T-helper 17 cell (primary cell): ENCODE measurements at regions not wholly inside any gene's neighbourhood (a gene's known extent, or its start where the extent isn't known, plus 50 kb on each side); places are given as distances from the start of the nearest gene placed in this dataset.
A peak's percentile ranks its signal among the peaks of the same experiment; 100 is the strongest.

Source experiments
- ATAC-seq: fragments of 150-1000 bp; cut with Tn5 transposase; 2 replicates; pipeline ENCODE4 v1.10.0; 2021; ENCODE audit warnings: mild to moderate bottlenecking, moderate library complexity
- DNase-seq, 3 donors: peaks; one replicate each; pipeline versions ENCODE4 v3.0.0 to v3.0.0-alpha.2; 2020 to 2021
- H3K9me3 ChIP-seq: one replicate; pipeline ENCODE4 v1.7.0; 2013; ENCODE audit warnings: low read length, mild to moderate bottlenecking; ENCODE audit not compliant: control insufficient read depth, poor library complexity, severe bottlenecking
- H3K27ac Mint-ChIP-seq: one replicate; pipeline ENCODE4 v1.8.0; 2022; ENCODE audit warnings: mild to moderate bottlenecking, moderate library complexity, mixed read lengths
- H3K27me3 Mint-ChIP-seq: one replicate; pipeline ENCODE4 v1.8.0; 2022; ENCODE audit warnings: mixed read lengths
- H3K36me3 Mint-ChIP-seq: one replicate; pipeline ENCODE4 v1.8.0; 2022; ENCODE audit warnings: low read depth, mixed read lengths
- H3K4me1 Mint-ChIP-seq: one replicate; pipeline ENCODE4 v1.8.0; 2022; ENCODE audit warnings: mild to moderate bottlenecking, mixed read lengths
- H3K4me3 Mint-ChIP-seq: one replicate; pipeline ENCODE4 v1.8.0; 2022; ENCODE audit warnings: mild to moderate bottlenecking, moderate library complexity, mixed read lengths

DNA sequence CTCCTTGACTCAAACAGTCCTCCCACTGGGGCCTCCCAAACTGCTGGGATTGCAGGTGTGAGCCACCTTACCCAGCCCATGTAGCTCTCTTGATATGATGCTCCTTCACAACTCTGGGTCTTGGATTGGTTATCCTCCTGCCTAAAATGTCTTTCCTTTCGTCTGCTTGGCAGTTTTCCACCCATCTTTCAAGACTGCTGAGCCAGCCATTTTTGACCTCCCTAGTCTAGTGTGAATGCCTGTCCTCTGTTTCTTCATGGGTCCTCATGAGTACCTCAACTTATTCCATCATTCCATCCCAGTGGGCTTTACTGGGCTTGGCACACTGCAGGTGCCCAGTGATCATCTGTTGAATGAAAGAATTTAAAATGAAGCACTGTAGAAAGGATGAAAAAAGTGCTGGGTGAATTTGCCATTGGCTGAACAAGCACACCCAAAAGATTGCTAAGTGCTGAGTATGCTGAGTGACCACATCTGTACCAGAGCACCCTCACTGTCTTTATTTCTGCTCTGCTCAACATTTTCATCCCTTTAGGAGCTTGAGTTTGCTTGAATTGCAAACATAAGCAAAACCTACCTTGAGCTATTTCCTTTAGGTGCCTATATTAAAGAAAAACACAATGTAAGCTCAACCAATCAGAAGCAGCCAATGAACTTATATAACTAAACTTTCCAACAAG, 84.8 kb upstream of the FAM169A start:
- Mint-ChIP-seq H3K27ac (no peak overlapping the region), H3K27me3 (peaks cover 17% of the 10 kb centered on the region), H3K4me3 (no peak overlapping the region), H3K36me3 (no peaks in the 10 kb centered on the region), H3K4me1 (peaks cover 4% of the 10 kb centered on the region)
- H3K9me3 ChIP-seq = no peaks in the 10 kb centered on the region
- DNase-seq = no peak
- ATAC-seq = no peak

DNA sequence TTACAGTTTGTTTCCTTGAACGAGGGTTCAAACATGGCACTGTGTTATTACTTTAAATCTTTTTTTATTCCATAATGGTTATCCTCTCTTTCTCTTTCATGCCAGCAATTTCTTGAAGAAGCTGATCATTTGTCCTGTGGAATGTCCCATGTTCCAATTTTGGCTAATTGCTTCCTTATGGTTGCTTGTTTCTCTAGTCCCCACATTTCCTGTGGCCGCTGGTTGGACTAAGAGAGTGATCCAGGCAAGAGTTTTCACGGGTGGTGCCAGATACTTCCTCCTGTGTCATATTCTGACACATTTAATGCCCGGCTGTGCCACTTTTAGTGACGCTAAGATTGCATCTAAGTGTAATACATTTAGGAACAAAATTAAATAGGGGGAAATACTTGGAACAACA, 83.8 kb upstream of the FAM169A start:
- Mint-ChIP-seq H3K27ac (no peak overlapping the region), H3K4me1 (peaks cover 9% of the 10 kb centered on the region), H3K36me3 (no peaks in the 10 kb centered on the region), H3K4me3 (no peak overlapping the region), H3K27me3 (peaks cover 25% of the 10 kb centered on the region)
- ATAC-seq (no peak), DNase-seq (no peak)
- H3K9me3 ChIP-seq = no peaks in the 10 kb centered on the region

DNA sequence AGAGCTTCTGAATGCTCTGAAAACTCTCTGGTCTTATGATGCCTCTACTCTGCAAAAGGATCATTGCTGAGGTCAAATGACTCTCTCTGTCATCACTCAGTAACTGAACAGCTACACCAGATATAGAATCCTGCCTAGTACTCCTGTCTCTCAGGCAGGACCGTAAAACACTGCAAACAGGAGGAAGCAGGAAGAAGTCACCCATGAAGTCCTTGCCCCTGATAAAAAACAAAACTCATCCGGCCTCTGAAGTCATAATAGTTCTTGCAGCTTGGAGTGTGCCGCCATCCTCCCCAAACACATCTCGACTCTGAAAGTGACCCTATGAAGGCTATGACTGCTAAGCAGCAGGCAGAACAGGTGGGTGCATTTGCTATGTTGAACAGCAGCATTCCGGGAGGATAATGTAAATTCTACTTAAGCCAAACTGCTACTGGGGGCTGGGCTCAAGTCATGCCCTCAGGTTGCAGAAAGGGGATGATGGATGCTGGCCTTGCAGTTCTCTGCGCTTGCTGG, 81.9 kb upstream of the FAM169A start:
- Mint-ChIP-seq H3K27ac (no peak overlapping the region), H3K4me1 (peaks cover 4% of the 10 kb centered on the region), H3K36me3 (no peaks in the 10 kb centered on the region), H3K4me3 (no peak overlapping the region), H3K27me3 (peaks cover 31% of the 10 kb centered on the region)
- DNase-seq (no peak), ATAC-seq (no peak)
- no peaks in the 10 kb centered on the region for H3K9me3 ChIP-seq

DNA sequence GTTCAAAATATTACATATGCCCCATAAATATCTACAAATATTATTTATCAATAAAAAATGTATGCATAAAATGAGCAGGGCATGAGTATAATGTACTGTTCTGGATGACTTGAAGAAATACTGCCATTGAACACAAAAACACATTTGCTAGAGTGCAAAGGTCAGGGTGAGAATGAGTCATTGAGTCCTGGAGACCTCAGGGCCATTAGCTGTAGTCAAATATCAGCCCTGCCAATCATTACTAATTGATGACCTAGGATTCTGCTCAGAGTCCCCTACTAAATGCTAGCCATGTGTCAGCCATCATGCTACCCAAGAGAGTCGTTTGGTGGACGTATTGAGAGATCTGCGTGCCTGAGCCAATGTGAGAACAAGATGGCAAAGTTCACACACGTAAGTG, 80.3 kb upstream of the FAM169A start:
- no peaks in the 10 kb centered on the region for H3K9me3 ChIP-seq
- Mint-ChIP-seq H3K36me3 (no peaks in the 10 kb centered on the region), H3K4me3 (no peak overlapping the region), H3K27ac (no peak overlapping the region), H3K4me1 (peaks cover 4% of the 10 kb centered on the region), H3K27me3 (peaks cover 37% of the 10 kb centered on the region)
- ATAC-seq (no peak), DNase-seq (no peak)

DNA sequence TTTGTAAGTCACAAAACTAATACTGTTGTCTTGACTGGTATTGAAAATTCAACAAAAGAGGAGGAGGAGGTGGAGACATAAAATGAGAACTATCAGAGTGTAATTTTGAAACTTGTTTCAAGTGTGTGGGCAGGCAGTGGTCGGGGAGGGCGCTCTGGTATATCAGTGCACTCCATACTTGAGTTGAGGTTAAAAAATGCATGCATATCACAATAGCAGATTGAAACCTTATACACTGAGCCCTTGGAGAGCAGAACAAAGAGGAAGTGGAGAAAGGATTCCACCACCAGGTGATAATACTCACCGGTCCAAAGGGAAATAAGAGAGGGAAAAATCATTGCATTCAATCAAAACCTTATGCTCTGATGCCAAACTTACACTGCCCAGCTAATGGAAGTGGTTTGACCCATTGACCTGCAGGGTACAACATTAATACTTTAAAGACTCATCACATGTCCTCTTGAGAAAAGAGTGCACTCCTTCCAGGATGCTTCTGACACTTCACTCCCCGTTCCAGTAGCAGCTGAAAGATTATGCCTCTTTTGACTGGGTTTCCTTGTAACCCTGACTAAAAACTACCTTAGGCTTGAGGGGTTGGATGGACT, 79.5 kb upstream of the FAM169A start:
- DNase-seq = no peak
- no peak for ATAC-seq
- no peak overlapping the region for H3K4me3 Mint-ChIP-seq
- H3K27me3 Mint-ChIP-seq = peaks cover 32% of the 10 kb centered on the region
- no peaks in the 10 kb centered on the region for H3K9me3 ChIP-seq
- peaks cover 4% of the 10 kb centered on the region for H3K4me1 Mint-ChIP-seq
- H3K36me3 Mint-ChIP-seq = no peaks in the 10 kb centered on the region
- H3K27ac Mint-ChIP-seq = no peak overlapping the region

DNA sequence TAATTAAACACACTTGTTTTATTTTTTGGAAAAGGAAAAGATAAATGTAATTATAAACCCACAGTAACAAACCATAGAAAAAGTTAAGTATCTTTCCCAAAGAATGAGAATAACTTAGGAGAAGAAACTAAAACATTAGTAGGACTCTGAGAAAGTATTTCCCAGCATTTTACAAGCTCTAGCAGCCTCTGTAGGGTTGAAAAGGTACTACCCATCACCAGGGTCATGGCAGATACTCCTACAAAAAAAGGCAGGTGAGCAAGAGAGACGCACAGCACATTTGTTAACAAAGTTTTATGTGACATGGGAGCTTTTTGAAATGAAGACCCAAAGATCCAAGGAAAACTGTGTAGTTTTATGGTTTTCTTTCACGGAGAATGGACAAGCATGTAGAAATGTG, 77.7 kb upstream of the FAM169A start:
- Mint-ChIP-seq H3K27me3 (peaks cover 32% of the 10 kb centered on the region), H3K4me1 (peaks cover 4% of the 10 kb centered on the region), H3K27ac (no peak overlapping the region), H3K4me3 (no peak overlapping the region), H3K36me3 (no peaks in the 10 kb centered on the region)
- no peaks in the 10 kb centered on the region for H3K9me3 ChIP-seq
- no peak for ATAC-seq
- DNase-seq = no peak

DNA sequence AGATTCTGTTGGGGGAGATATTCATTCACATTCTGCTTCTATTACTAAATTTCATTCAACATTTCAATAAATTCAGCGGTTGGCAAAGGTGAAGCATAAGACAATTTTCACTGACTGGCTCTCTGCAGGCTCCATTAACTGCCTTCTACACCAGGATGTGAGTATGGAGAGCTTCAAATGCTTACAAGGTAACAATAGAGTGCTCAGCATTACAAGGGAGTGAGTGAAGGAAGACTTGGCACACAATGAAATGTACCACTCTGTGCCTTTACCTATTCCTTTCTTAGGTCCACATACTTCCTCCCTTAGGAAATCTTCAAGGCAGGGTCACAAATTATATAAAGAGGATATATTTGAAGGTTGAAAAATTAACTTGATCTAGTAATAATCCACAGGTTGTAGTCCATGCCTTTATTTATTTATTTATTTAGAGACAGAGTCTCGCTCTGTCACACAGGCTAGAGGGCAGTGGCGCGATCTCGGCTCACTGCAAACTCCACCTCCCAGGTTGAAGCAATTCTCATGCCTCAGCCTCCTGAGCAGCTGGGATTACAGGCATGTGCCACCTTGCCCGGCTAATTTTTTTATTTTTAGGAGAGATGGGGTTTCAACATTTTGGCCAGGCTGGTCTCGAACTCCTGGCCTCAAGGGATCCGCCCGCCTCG, 76.6 kb upstream of the FAM169A start:
- ATAC-seq (no peak), DNase-seq (no peak)
- no peaks in the 10 kb centered on the region for H3K9me3 ChIP-seq
- Mint-ChIP-seq H3K4me1 (peaks cover 9% of the 10 kb centered on the region), H3K27me3 (peaks cover 29% of the 10 kb centered on the region), H3K27ac (no peak overlapping the region), H3K36me3 (no peaks in the 10 kb centered on the region), H3K4me3 (no peak overlapping the region)

DNA sequence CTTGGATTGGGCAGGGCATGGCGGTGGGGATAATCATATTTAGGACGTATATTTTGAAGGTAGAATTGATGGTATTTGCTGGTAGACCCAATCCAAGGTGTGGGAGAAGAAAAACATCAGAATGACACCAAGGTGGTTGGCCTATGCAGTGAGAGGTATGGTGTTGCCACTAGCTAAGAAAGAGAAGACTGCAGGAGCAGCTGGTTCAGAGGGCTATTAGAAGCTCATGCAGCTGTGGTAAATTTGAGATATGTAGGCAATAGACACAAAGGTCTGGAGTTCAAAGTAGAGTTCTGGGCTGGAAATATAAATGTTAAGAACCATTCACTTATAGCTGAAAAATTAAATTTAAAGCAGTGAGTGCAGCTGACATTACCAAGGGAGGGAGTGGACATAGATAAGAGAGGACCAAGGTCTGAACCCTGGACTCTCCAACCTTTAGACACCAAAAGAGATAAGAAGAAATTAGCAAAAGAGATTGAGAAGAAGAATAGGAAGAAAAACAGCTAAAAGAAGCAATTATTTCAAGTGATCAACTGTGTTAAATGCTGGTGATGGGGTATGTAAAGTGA, 74.7 kb upstream of the FAM169A start:
- Mint-ChIP-seq H3K4me1 (peaks cover 11% of the 10 kb centered on the region), H3K27me3 (peaks cover 18% of the 10 kb centered on the region), H3K36me3 (no peaks in the 10 kb centered on the region), H3K27ac (no peak overlapping the region), H3K4me3 (no peak overlapping the region)
- DNase-seq (no peak), ATAC-seq (no peak)
- H3K9me3 ChIP-seq = no peaks in the 10 kb centered on the region

DNA sequence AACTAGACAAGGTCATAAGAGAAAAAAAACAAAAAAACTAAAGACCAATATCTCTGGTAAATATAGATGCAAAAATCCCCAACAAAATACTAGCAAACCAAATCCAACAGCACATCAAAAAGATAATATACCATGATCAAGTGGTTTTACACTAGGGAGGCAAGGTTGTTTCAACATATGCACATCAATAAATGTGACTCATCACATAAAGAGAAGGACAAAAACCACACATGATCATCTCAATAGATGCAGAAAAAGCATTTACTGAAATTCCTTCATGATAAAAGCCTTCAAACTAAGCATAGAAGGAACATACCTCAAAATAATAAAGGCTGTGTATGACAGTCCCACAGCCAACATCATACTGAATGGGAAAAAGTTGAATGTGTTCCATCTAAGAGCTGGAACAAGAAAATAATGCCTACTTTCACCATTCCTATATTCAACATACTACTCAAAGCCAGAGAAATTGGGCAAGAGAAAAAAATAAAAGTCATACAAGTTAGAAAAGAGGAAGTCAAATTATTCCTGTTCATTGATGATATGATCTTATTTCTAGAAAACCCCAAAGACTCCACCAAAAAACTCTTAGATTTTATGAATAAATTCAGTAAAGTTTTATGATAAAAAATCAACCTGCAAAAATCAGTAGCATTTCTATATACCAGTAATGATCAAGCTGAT, 72.2 kb upstream of the FAM169A start:
- ATAC-seq = no peak
- H3K27ac Mint-ChIP-seq = no peak overlapping the region
- H3K4me1 Mint-ChIP-seq = peaks cover 18% of the 10 kb centered on the region
- DNase-seq = no peak
- H3K4me3 Mint-ChIP-seq = no peak overlapping the region
- H3K27me3 Mint-ChIP-seq = peaks cover 6% of the 10 kb centered on the region
- H3K9me3 ChIP-seq = no peaks in the 10 kb centered on the region
- no peaks in the 10 kb centered on the region for H3K36me3 Mint-ChIP-seq

DNA sequence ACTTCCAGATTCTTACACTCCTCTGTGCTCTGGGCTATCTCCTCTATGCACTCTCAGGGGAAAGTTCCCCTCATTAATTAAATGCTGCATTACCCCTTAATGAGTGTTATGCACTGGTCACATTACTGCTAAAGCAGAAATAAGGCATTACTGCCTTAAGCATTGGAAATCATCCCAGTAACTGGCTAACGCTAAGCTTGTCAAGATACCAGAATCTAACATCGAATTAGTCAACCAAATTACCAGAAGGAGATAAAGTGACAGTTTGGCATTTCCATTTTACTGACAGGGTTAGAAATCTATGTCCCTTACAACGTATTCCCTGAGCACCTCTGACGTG, 69.5 kb upstream of the FAM169A start:
- Mint-ChIP-seq H3K36me3 (no peaks in the 10 kb centered on the region), H3K27me3 (no peaks in the 10 kb centered on the region), H3K4me1 (peaks cover 18% of the 10 kb centered on the region), H3K27ac (no peak overlapping the region), H3K4me3 (peak overlapping the region; percentile 50)
- H3K9me3 ChIP-seq = no peaks in the 10 kb centered on the region
- ATAC-seq = peak; percentile 47
- no peak for DNase-seq

DNA sequence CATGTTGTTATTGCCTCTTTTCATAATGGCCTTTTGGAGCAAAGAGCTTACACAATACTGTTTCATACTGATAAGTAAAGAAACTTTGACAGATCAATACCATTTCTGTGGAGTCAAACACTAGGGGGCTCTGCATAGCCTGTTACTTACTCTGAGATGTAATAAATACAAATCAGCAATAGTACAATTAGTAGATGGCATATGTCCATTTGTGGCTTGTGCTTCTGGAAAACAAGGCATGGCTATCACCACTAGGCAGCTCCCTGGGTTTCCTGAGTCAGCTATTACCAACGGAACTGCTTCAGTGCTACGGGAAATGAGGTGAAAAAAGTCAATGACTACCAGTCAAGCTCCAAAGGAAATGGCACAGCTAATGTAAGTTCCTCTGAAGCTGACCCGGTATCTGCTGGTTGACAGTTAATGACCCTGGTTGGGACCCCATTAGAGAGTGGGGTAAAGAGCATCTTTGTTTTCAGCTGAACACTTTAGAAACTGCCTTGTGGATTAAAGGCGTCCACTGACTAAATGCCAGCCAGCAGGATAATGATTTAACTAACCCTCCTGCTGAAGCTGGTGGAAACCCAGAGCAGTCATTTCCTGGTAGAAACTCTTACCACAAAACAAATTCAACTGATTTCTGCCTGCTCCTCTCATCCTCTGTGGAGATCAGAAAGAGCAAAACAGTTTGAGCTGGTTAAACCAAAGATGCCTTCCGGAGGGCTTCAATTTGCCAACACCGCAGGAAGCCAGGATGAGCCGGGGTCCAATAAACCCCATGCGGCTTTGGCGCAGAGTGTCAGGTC, 69.0 kb upstream of the FAM169A start:
- Mint-ChIP-seq H3K4me3 (peak overlapping the region; percentile 50), H3K27ac (peak overlapping the region; percentile 47), H3K4me1 (peaks cover 18% of the 10 kb centered on the region), H3K27me3 (no peaks in the 10 kb centered on the region), H3K36me3 (no peaks in the 10 kb centered on the region)
- DNase-seq (no peak), ATAC-seq (peak; percentile 78)
- no peaks in the 10 kb centered on the region for H3K9me3 ChIP-seq

DNA sequence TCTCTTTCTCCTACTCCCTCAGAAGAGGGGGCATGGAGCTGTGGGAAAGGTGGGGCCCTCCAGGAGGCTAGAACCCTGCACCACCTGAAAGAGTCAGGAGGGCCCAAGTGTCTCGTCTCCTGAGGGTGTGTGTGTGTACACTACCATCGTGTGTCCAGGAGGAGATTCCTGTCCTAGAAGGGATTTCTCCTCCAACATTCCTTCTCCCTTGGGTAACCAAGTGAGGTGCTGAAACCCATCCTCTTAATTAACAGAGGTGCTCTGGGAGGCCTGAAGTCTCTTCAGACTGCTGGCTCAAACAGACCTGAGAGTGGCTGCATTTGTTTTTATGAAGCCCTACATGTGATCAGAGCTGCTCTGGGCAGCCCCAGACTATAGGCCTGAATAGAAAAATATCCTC, 61.1 kb upstream of the FAM169A start:
- no peaks in the 10 kb centered on the region for H3K9me3 ChIP-seq
- H3K4me3 Mint-ChIP-seq = no peak overlapping the region
- ATAC-seq (no peak), DNase-seq (no peak)
- H3K4me1 Mint-ChIP-seq = no peaks in the 10 kb centered on the region
- H3K27me3 Mint-ChIP-seq = no peaks in the 10 kb centered on the region
- no peaks in the 10 kb centered on the region for H3K36me3 Mint-ChIP-seq
- no peak overlapping the region for H3K27ac Mint-ChIP-seq
